Choroid plexus epithelial cell (primary cell): ENCODE measurements at regions not wholly inside any gene's neighbourhood (a gene's known extent, or its start where the extent isn't known, plus 50 kb on each side); places are given as distances from the start of the nearest gene placed in this dataset.

ENCODE experiments used
- DNase-seq: peaks from one replicate; pipeline ENCODE4 v3.0.0-alpha.2; 2010; ENCODE audit warnings: low read depth
- H3K4me3 ChIP-seq: 2 replicates; pipeline ENCODE4 v1.5.1; 2011; ENCODE audit warnings: low read depth, mild to moderate bottlenecking, control low read depth, low read length, moderate library complexity
- TF ChIP-seq, protein P1 (sequence below): conservative IDR thresholded peaks from 2 replicates; pipeline ENCODE4 v1.5.1; 2011; ENCODE audit warnings: low read depth, mild to moderate bottlenecking, control low read depth, inconsistent platforms, low read length, moderate library complexity

DNA sequence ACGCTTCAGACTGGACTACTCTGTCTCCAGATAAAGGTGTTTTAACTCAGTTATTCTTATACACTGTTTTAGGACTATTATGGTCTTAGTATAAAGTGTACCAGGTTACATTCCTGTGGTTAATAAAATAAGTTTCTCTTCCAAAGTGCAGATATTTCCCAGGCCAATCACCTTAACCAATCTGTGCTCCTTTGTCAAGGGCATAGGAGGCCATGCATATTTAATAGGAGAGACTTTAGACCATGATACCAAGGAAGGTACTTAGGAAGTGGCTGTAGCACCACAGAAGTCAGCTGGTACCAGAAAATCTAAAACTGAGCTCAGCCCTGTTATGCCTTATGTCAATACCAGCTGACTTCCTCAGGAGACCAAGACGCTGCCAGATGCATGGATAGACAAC is 226.5 kb upstream of the TMEM72 start:
- no peak overlapping the region for H3K4me3 ChIP-seq
- TF ChIP-seq, protein P1, sequence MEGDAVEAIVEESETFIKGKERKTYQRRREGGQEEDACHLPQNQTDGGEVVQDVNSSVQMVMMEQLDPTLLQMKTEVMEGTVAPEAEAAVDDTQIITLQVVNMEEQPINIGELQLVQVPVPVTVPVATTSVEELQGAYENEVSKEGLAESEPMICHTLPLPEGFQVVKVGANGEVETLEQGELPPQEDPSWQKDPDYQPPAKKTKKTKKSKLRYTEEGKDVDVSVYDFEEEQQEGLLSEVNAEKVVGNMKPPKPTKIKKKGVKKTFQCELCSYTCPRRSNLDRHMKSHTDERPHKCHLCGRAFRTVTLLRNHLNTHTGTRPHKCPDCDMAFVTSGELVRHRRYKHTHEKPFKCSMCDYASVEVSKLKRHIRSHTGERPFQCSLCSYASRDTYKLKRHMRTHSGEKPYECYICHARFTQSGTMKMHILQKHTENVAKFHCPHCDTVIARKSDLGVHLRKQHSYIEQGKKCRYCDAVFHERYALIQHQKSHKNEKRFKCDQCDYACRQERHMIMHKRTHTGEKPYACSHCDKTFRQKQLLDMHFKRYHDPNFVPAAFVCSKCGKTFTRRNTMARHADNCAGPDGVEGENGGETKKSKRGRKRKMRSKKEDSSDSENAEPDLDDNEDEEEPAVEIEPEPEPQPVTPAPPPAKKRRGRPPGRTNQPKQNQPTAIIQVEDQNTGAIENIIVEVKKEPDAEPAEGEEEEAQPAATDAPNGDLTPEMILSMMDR, result no peak
- DNase-seq, result peak; percentile 39

DNA sequence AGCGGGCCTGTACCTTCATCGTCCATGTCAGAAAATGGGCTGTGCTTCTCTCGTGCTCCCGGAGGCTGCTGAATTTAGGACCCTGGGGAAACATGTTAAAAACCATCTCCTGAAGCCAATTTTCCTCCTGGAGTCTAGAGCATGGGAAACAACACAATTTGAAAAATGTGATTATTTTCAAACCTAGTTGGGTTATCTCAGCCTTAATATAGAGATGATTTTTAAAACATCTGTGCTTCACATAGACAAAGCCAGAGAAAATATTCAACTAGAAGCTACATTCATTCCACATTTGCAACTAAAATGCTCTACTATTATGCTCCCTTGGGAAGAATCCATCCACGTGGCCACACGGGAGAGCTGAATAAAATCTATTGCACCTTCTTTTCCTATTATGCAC is 225.9 kb upstream of the TMEM72 start:
- DNase-seq, result no peak
- TF ChIP-seq, protein P1, result no peak
- no peak overlapping the region for H3K4me3 ChIP-seq

DNA sequence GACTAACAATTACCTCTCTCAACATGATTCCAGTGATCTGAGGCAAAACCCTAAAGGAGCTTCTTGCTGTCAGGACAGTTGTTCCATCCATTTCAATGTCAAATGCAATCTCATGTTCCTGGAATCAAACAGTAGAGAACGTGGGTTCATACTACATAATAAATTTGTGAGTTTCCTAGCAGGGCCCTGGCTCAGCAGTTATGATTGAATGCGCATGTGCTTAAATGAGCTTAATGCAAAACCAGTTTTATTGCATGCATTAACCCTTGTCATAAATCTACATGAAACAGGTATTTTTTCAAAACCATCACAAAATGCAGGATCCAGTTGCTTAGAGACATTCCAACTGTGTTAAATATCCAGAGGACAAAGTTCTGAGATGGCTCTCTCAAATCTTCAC is 225.4 kb upstream of the TMEM72 start:
- H3K4me3 ChIP-seq, result no peak overlapping the region
- no peak for DNase-seq
- TF ChIP-seq, protein P1, result no peak

DNA sequence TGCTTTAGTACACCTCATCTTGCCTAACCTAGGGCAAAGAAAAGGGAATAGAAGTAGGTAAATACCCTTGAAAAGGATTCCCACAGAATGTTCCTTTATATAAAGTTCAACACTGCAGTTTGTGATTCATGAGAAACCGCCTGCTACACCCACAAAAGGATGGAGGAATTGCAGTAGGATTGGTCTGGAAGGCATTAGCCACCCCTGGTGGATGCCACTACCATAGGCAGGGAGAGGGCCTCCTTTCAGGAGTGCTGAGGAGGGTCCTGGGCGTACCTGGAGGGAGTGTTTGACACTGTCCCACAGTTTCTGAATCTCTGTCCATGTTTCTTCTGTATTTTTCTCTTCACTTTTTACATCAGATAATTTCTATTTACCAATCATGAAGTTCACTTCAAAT is 221.8 kb upstream of the TMEM72 start:
- H3K4me3 ChIP-seq, result no peak overlapping the region
- DNase-seq, result no peak
- TF ChIP-seq, protein P1, result peak; percentile 46

DNA sequence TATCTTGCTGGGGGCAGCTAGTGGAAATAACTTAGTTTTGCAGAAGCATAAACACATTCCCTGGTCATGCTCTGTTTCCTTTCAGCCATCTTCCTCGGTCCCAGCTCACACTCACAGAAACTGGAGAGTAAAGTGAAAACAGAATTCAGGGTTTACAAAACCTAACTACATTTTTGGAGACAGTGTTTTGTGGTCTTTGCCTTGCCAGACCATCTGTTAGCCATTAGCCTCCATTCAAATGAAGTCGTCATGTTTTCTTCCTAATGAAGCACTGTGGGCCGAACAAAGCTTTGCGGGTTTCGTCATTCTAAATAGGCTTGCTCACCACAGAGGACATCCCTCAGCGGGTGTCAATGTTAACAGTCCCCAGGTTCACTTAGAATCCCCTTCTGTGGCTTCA is 214.6 kb upstream of the TMEM72 start:
- TF ChIP-seq, protein P1, result no peak
- DNase-seq, result peak; percentile 76
- no peak overlapping the region for H3K4me3 ChIP-seq

DNA sequence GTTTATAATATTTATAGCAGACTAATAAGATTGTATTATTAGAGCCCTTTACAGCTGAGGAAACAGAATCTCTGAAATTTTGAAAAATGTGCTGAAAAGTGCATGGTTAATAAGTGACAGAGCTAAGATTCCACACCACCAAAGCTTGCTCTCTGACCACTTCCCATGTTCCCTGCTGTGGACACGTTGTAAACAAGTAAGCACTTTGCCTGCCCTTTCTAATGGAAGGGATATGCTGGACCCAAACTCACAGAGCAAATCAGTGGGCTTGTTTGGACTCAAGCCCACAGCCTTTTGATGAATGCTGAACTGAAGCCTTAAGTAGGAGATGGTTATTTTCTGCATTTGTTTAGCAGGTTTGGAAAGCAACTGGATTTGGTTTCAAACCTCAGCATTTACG is 214.0 kb upstream of the TMEM72 start:
- H3K4me3 ChIP-seq, result no peak overlapping the region
- TF ChIP-seq, protein P1, result no peak
- peak; percentile 92 for DNase-seq

DNA sequence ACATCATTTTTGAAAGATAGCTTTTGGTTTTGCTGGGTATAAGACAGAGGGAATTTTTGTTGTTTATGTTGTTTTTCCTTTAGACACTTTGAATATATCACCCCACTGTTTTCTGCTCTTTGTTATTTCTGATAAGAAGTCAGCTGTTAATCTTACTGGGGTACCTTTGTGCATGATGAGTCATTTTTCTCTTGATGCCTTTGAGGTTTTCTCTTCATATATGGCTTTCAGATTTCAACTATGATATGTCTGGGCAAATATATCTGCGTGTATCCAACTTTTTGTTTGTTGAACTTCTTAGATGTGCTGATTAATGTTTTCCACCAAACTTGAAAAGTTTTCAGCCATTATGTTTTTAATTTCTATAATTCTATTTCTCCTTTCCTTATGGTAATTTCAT is 208.6 kb upstream of the TMEM72 start:
- H3K4me3 ChIP-seq, result no peak overlapping the region
- no peak for DNase-seq
- TF ChIP-seq, protein P1, result no peak
